Keratinocyte (primary cell): ENCODE measurements at regions not wholly inside any gene's neighbourhood (a gene's known extent, or its start where the extent isn't known, plus 50 kb on each side); places are given as distances from the start of the nearest gene placed in this dataset.

Experiments
- DNase-seq: peaks from one replicate; pipeline ENCODE4 v3.0.0-alpha.2; 2011; ENCODE audit warnings: low read depth, missing footprints, low spot score
- FAIRE-seq: peaks from 2 replicates; lab custom pipeline; 2011; peaks lifted over from hg19 to GRCh38; lab: Jason Lieb, UNC
- H2AFZ ChIP-seq: 2 replicates; pipeline ENCODE4 v1.6.0; 2012; ENCODE audit warnings: low read length, control low read depth, inconsistent platforms; ENCODE audit not compliant: control insufficient read depth
- H3K27ac ChIP-seq: 2 replicates; pipeline ENCODE4 v1.5.1; 2011; ENCODE audit warnings: low read length; ENCODE audit not compliant: control insufficient read depth, insufficient read depth
- H3K27me3 ChIP-seq: 3 replicates; pipeline ENCODE4 v1.6.0; 2011; ENCODE audit warnings: low read length; ENCODE audit not compliant: control insufficient read depth, insufficient read depth; ENCODE audit errors: extremely low read depth
- H3K36me3 ChIP-seq, 2 experiments: 2 replicates in 1 of 2; 3 replicates in 1 of 2; pipeline ENCODE4 v1.5.1; 2011; ENCODE audit warnings: low read length in 2 of 2, mild to moderate bottlenecking in 1 of 2; ENCODE audit not compliant: control insufficient read depth in 2 of 2, insufficient read depth in 2 of 2; ENCODE audit errors: extremely low read depth in 1 of 2
- H3K4me1 ChIP-seq: 3 replicates; pipeline ENCODE4 v1.5.1; 2011; ENCODE audit warnings: low read length; ENCODE audit not compliant: control insufficient read depth, insufficient read depth; ENCODE audit errors: extremely low read depth
- H3K4me2 ChIP-seq: 3 replicates; pipeline ENCODE4 v1.6.0; 2011; ENCODE audit warnings: low read depth, low read length; ENCODE audit not compliant: control insufficient read depth, insufficient read depth; ENCODE audit errors: extremely low read depth
- H3K4me3 ChIP-seq, 3 experiments: fragments of 200-600 bp in 1 of 3; sonication (generic) in 1 of 3; 2 replicates in 2 of 3; 3 replicates in 1 of 3; pipeline ENCODE4 v1.5.1; 2011 to 2016; ENCODE audit warnings: low read length in 3 of 3, mild to moderate bottlenecking in 3 of 3, control low read depth in 2 of 3, inconsistent platforms in 1 of 3, low read depth in 1 of 3, mixed read lengths in 1 of 3, mixed run types in 1 of 3, moderate library complexity in 1 of 3; ENCODE audit not compliant: control insufficient read depth in 2 of 3, insufficient read depth in 2 of 3; ENCODE audit errors: extremely low read depth in 1 of 3
- H3K79me2 ChIP-seq: 2 replicates; pipeline ENCODE4 v1.6.0; 2012; ENCODE audit warnings: low read length; ENCODE audit not compliant: control insufficient read depth, insufficient read depth
- H3K9ac ChIP-seq: 3 replicates; pipeline ENCODE4 v1.6.0; 2011; ENCODE audit warnings: low read length; ENCODE audit not compliant: control insufficient read depth, insufficient read depth; ENCODE audit errors: extremely low read depth
- H3K9me1 ChIP-seq: 3 replicates; pipeline ENCODE4 v1.6.0; 2011; ENCODE audit warnings: low read length; ENCODE audit not compliant: control insufficient read depth, insufficient read depth; ENCODE audit errors: extremely low read depth
- H3K9me3 ChIP-seq: 2 replicates; pipeline ENCODE4 v1.5.1; 2012; ENCODE audit warnings: low read depth, low read length; ENCODE audit not compliant: control insufficient read depth
- H4K20me1 ChIP-seq: 3 replicates; pipeline ENCODE4 v1.6.0; 2011; ENCODE audit warnings: low read length; ENCODE audit not compliant: control insufficient read depth, insufficient read depth; ENCODE audit errors: extremely low read depth
- CTCF ChIP-seq, 3 experiments: IDR thresholded peaks in 1 of 3; conservative IDR thresholded peaks in 1 of 3; optimal IDR thresholded peaks in 1 of 3; 2 replicates in 2 of 3; 3 replicates in 1 of 3; pipeline versions ENCODE3 to v1.5.1; 2011; ENCODE audit warnings: low read length in 3 of 3, mild to moderate bottlenecking in 3 of 3, moderate library complexity in 2 of 3, control low read depth in 1 of 3, inconsistent platforms in 1 of 3; ENCODE audit not compliant: insufficient read depth in 2 of 3; ENCODE audit errors: extremely low read depth in 1 of 3
- EZH2 ChIP-seq: IDR thresholded peaks from one replicate; pipeline ENCODE4 v1.6.1; 2012; ENCODE audit warnings: inconsistent platforms, mild to moderate bottlenecking, low read length, moderate library complexity
- dilution Hi-C: fragments of 300-500 bp; cut with MboI; formaldehyde crosslinking; loops from one replicate; pipeline ENCODE4 v1.7.0; 2020; ENCODE audit warnings: low sequenced_read_pairs; ENCODE audit not compliant: extremely low pct_ligation_motif_present

- dilution Hi-C loops, result no loop called here
- H3K27ac ChIP-seq, result peak overlapping the region; percentile 100
- H3K9me1 ChIP-seq, result no peaks in the 10 kb centered on the region
- peak overlapping the region; percentile 16 for H2AFZ ChIP-seq
- peak overlapping the region; percentile 95 for H3K9ac ChIP-seq
- no peaks in the 10 kb centered on the region for H4K20me1 ChIP-seq
- FAIRE-seq (peak; percentile 76), DNase-seq (peak; percentile 48)
- H3K4me3 ChIP-seq, result peak overlapping the region in 1 of 3 experiments; percentile 25
- H3K4me2 ChIP-seq, result peak overlapping the region; percentile 95
- no peak for TF ChIP-seq CTCF (optimal IDR thresholded peaks at IDR 0.05 in 1 of 3, IDR thresholded peaks at IDR 0.05 in 1 of 3, conservative IDR thresholded peaks at IDR 0.05 in 1 of 3; ENCODE audit: extremely low read depth in 1 of 3, insufficient read depth in 2 of 3, low read length in 3 of 3)
- TF ChIP-seq EZH2, result no peak
- no peaks in the 10 kb centered on the region for H3K9me3 ChIP-seq
- peaks cover 82% of the 10 kb centered on the region for H3K4me1 ChIP-seq
- no peaks in the 10 kb centered on the region for H3K27me3 ChIP-seq
- no peaks in the 10 kb centered on the region for H3K79me2 ChIP-seq
- no peaks in the 10 kb centered on the region for H3K36me3 ChIP-seq
Observed at GRCh38 chr2:207333599-207334300, 168.0 kb upstream of the KLF7 start.

- no peaks in the 10 kb centered on the region for H3K27me3 ChIP-seq
- H3K9ac ChIP-seq, result peak overlapping the region; percentile 95
- peaks cover 86% of the 10 kb centered on the region for H3K4me1 ChIP-seq
- dilution Hi-C loops, result no loop called here
- no peaks in the 10 kb centered on the region for H3K9me1 ChIP-seq
- no peak for TF ChIP-seq CTCF (optimal IDR thresholded peaks at IDR 0.05 in 1 of 3, IDR thresholded peaks at IDR 0.05 in 1 of 3, conservative IDR thresholded peaks at IDR 0.05 in 1 of 3; ENCODE audit: extremely low read depth in 1 of 3, insufficient read depth in 2 of 3, low read length in 3 of 3)
- H3K4me3 ChIP-seq, result peak overlapping the region in 1 of 3 experiments; percentile 25
- no peaks in the 10 kb centered on the region for H4K20me1 ChIP-seq
- H3K27ac ChIP-seq, result peak overlapping the region; percentile 100
- H3K36me3 ChIP-seq, result no peaks in the 10 kb centered on the region
- no peak overlapping the region for H2AFZ ChIP-seq
- FAIRE-seq, result no peak
- H3K79me2 ChIP-seq, result no peaks in the 10 kb centered on the region
- H3K9me3 ChIP-seq, result no peaks in the 10 kb centered on the region
- peak overlapping the region; percentile 95 for H3K4me2 ChIP-seq
- peak; percentile 35 for DNase-seq
Observed at GRCh38 chr2:207334301-207334623, 168.5 kb upstream of the KLF7 start.
